NCI-H1092 treated with DMSO at 0.1 percent for 48 hours (cell line): ENCODE measurements at regions not wholly inside any gene's neighbourhood (a gene's known extent, or its start where the extent isn't known, plus 50 kb on each side); places are given as distances from the start of the nearest gene placed in this dataset.

Experiments
- DNase-seq: peaks from one replicate; lab custom pipeline; 2025; lab: John Stamatoyannopoulos, UW

DNA sequence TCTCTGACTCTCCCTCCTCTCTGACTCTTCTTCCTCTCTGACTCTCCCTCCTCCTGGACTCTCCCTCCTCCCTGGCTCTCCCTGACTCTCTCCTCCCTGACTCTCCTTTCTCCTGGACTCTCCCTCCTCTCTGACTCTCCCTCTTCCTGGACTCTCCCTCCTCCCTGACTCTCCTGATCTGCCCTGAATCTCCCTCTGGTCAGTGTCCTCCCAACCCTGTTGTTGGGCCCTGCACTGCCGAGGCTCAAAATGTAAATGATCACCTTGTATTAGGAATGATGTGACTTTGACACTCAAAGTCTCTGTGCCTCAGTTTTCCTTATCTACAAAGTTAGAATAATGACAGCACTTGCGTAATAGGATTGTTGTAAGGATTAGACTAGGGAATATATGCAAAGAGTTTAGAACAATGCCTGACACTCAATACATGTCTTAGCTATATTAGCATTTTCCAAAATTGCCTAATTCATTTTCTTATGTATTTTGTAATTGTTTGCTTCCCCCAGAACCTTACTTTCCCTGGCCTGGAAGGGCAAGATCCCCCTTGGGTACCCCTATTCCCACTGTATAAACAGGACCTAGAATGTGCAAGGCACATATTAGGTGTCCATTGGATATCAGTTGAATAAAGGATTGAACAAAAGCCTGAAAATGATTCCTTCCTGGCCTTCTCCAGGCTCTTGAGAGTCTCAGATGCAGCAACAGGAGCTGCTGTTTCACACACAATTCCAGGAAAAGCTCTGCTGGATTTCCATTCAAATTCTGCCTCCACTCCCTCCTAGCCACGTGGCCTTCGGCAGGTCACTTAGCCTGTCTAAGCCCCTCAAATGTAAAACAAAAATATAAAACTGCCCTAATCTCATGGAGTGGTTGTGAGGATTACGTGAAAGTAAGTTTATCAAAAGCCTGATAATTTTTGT lies 170.1 kb downstream of the INHBB start:
- DNase-seq: no peak

DNA sequence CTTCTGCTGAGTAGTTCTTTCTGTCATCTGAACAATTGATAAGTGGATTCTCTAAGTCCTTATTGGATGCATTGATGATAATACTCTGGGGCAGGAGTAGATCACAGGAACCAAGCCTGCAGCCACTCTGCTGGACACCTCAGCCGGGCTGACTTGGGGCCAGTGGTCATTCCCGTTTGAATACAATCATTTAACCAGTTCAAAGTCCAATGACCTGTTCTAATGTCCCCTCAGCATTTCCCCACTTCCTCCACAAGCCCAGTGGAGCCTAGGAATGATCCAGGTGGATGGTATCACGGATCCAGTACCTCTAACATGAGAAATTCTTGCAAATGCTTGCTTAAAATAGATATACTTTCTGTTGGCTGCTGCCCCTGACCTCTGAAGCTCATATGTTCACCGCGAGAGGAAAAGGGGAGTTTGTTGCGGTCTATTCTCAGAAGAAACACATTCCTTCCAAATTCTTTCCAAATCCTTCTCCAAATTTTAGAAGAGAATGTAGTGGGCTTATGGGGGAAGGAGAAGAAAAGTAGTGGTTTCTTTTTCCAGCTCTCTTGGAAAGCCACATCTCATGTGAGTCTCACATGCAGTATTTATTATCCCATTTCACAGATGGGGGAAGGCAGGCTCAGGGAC lies 170.9 kb downstream of the INHBB start:
- DNase-seq: no peak

DNA sequence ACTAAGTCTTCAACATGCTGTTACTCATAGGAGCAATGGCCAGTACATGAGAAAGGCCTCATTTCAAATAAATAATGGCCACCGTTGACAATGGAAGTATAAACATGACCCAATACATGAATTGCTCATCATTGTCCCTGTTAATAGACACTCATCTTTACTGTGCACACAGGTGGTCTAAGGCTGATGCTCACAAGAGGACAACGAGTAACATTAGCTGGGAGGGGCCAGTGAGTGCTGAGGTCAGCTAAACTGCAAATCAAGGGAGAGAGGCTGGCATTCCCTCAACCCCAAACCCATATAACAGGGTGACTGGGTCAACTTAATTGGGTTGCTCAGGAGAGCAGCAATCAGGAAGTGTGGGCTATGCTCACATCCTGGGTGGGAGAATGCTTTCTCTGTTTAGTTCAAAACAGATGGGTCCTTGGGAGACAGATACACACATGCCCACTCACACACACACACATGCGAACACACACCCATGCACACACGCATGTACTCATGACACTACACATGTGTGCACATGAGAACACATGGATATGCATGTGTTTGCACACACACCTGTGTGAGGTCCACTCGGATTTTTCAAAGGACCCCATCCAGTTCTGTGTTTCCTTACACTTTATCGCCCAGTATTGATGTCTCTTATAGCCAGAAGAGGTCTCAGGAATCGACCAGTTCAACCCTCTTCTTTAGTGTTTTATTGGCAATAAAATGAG lies 172.0 kb downstream of the INHBB start:
- peak; percentile 1 for DNase-seq

DNA sequence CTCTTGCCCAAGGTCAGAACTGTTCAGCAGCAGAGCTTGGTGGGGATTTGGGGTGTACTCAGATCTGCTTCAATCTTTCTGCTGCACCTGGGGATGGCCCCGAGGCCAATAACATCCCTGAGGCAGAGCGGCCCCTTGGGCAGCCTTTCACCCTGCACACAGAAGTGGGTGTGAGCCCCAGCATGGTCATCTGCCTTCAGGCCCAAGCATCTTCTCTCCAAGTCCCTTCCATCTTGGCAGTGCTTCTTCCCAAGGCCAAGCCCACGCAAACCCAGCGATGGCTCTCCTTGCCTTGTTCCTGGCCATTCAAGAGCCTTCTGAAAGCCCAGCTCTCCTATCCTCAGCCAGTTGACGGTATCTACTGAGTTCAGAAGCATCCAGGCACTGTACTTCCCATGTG lies 172.9 kb downstream of the INHBB start:
- DNase-seq: no peak

DNA sequence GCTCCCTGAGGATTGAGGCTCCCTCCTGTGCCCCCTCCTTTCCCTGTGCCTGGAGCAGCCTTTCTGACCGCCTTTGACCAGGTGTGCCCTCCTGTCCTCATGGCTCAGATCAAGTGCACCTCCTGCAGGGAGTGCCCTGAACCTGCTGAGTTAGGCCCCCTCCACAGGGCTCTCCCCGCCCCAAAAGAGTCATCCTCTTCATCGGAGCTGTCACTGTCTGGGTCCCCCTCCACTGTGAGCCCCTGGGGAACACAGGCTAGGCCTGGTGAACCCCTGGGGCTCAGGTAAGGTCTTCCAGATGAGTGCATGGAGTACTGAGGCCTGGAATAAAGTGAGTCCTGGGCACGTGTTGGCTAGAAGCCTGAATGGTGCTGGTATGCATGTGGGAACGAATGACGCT lies 173.5 kb downstream of the INHBB start:
- DNase-seq: no peak

DNA sequence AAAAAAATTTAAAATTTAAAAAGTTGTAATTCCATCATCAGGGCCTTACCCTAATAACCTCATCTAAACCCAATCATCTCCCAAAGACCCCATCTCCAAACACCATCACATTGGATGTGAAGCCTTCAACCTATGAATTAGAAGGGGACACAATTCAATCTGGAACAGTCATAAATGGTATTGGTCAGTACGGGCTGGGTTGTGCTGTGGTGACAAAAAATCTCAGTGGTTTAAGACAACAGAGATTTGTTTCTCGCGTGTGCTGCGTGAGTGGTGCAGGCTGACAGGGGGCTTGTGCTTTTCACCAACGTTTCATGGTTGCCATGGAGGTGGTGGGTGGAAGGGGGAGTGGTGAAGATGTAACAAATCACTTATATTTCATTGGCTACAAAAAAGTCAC lies 174.5 kb downstream of the INHBB start:
- no peak for DNase-seq

DNA sequence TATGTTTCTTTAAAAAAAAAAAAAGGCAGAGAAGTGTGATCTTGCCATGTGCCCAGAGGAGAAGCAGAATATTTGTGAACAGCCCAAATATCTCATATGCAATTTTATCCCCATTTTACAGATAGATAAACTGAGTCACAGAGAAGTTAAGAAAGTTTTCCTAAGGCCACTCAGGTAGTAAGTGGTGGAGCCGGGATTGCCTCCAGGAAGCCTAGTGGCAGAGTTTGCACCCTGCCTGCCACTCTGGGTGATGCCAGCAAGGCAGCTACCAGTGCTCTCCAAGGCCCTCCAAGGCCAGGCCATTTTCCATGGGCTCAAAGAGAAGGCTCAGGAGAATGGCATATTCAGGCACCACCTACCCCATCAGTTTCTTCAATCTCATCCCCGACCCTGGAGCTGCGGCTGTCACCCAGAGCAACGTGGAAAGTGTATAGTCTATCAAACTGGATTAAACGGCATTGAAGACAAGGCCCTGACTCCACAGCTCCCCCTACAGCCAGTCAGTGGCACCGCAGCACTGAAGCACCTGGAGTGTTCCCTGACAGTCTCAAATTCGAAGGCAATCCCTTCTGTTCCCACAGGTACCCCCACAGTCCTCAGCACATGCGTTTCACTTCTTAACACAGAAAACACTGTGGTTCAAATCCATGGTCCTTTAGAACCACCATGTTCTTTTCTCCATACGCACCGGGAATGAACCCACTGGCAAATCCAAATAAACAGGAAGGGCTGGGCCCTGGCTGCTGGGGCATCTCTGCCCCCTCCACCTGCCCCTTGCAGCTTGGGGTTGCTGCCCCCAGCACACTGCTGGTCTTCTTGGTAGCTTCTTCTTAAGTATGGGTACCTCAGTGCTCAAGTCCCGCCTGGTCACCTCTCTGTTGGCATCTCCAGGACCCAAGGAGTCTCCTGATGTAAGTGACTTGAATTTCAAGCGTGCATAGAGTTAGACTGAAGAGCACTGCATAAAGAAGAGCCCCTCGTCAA lies 175.3 kb downstream of the INHBB start:
- peak; percentile 31 for DNase-seq

DNA sequence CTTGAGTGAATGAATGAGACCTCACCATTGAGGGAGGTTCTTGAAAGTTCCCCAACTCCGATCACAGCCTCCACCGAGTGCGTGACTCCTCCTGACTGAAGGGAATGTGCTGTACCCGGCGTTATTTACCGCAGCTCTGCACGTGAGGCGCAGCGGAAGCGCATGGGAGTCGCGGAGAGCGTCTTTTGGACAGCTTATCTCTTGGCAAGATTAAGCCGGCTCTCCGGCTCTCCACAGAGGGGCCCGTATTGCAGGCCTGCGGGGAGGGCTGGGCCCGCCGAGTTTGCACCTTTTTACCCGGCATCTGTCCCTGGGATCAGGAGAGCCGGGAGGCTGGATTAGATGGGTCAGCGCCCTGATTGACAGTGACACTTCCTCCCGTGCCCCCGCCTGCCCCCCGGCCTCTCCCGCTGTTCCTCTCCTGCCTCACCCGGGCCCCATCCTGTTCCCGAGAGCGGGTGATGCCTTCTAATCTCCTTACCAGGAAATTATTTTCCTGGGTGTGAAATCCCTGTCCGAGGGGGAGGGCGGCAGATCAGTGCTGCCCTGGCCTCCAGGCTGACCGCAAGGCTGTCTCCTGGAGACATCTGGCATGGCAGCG lies 176.3 kb downstream of the INHBB start:
- DNase-seq: no peak

DNA sequence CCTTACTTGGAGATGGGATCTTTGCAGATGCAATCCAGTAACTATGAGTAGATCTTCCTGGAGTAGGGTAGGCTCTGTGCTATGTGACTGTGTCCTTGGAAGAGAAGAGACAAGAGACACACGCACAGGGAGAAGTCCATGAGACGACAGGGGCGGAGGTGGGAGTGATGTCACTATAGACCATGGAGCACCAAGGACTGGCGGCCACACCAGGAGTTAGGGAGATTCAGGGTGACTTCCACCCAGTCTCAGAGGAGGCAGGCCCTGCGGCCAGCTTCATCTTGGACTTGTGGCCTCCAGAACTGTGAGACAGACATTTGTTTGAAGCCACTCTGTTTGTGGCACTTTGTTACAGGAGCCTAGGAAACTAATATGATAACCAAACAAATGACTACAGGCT lies 177.8 kb downstream of the INHBB start:
- DNase-seq: no peak

DNA sequence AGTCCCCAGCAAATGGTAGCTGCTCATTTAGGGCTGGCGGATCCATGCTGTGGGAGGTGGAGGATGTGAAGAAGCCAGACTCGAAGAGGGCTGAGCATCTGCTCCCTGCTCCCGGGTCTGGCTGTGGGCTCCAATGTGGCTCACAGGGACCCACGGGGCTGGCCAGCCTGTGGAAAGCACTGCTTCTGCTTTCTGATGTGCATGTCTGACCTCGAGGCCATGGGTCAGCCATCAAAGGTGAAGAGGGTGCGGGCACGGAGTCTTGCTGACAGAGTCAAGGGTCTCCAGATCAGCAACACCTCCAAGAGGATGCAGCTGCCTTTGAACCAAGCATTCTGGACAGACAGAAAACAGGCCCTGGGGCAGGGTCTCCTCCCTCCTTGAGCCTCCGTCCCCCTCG lies 178.2 kb downstream of the INHBB start:
- no peak for DNase-seq

DNA sequence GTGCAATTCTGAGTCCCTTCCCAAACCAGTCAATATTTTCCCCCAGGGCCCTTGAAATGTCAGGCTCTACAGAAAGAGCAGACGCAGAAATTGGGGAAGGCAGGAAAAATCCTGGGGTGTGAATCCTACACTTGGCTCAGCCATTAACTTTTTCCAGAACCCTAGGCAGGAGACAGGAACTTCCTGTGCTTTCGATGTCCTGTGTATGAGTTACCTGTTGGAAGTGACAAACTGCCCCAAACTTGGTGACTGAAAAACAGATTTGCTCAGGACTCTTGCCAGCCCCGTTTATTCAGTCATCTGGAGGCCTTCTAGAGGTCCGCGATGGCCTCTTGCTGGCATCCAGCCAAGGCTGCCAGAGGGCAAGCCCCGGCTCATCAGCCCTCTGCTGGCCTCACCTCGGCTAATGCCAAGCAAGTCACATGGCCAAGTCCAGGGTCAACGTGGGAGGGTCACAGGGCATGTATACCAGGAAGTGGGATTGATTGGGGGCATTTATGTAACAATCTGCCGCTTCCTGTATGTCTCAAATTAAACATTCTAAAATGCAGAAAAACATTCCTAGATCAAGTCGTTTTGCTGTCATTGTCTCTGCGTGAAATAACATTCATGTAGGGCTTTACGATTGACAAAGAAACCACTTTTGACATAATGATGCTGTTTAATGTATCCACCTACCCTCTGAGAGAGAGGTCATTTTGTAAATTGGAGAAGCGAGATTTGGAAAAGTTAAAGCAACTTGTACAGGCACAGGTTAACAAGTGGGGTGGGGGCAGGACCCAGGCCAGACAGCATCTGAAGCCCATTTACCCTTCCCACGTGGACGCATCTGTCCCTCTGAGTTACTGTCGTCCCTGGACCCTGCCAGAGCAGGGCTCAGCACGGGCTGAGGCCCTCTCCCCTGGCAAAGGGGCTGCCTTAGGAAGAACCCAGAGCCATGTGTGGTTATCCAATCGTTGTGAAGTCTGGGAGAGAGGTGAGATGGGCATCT lies 179.4 kb downstream of the INHBB start:
- DNase-seq: no peak

DNA sequence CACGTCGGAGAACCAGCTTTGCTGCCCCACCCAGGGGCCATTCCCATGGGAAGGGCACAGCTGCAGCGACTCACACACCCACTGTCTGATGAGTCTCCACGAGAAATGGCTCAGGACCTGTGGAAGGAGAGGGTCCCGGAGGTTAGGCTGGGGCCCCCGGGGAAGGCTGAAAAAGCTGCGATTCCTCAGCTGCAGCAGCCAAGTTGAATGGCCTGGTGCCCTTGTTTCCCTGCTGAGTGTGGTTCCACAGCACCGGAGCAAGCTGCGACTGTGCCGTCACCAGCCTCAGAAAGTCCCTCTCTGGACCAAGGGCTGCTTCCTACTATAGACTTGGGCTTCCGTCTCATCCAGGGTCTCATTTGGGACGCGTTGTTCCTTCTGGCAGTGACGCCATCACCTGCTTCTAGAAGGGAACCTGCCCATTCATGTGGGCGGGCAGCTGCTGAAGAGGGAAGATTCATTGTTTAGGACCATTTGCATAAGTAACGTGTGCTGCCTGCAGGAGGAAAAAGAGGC lies 180.2 kb downstream of the INHBB start:
- no peak for DNase-seq

DNA sequence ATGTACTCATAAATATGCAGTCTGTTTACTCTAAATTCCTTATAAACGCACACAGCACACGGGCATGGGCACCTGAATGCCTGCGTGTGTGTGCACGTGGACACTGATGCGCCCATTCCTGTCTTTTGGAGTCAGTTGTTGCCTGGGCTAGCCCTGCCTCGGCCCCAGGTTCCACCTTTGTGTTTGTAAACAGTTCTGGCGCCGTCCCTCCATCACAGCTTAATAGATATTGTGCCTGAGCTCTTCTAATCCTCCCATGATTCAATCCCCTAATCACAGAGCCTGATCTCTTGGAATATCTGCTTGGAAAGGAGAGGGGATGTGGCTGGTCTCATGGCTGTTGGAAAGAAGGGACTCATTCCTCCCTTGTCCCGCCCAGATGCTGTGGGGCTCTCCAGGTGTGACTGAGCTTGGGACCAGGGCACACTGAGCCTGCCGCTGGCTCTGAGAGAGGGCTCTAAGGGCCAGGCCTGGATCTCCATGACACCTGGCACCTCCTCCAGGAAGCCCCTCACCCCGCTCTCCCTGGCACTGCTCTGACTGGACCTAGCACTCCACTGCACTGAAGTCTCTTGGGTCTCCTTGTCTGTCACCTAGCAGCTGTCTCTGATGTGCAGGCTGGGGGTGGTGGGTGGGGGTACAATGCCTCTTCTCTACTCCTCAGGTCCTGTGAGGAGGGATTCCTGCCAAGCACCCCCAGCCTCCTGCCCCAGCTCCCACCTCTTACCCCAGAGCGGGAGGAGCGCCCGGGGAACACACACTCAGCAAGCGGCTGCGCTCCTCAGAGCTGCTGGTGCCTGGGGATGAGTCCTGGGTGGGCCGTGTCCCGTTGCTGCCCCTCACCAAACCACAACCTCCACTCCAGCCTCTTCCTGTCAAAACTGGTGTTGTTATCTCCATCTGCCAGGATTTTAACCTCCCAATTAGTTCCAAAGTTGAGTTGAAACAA lies 181.3 kb downstream of the INHBB start:
- no peak for DNase-seq

DNA sequence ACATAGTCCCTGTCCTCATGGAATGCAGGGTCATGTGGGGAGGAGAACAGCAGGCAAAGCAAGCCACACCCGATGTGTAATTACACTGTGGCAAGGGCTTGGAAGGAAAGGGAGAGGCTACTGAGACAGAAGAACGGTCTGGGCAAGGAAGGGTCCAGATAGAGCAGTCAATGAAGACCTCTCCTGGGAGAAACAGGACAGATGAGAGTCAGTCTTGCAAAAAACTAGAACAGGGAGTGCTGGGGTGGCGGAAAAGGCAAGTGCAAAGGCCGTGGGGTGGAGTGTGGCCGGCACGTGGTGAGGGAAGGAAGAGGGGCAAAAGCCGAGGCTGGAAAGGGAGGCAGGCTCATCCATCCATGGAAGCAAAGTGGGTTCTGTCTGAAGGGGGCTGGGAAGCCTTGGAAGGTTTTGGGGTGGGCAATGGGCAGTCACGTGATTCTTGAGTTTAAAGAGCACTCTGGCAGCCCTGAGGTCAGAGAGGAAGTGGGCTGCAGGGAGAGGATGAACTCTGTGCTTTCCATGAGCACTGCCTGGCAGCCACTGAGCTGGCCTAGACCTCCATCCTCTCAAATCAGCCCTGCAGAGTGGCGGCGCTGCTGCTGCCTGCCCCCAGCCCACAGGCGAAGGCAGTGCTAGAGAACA lies 182.2 kb downstream of the INHBB start:
- DNase-seq: no peak

DNA sequence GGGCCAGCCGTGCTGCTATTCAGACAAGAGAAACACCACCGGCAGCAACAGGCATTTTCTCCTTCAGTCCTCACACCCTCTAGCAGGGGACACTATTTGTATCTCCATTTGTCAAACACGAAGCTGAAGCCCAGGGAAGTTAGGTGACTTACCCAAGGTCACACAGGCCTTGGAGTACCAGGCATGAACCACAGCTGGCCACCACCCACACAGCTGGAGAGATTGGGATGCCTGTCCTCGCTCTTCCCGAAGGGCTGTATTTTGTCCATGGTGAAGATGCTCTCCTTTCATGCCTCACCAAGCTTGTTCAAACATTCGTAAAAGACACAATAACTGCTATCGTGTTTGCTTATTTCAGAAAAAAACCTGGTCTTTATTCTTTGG lies 182.7 kb downstream of the INHBB start:
- no peak for DNase-seq

DNA sequence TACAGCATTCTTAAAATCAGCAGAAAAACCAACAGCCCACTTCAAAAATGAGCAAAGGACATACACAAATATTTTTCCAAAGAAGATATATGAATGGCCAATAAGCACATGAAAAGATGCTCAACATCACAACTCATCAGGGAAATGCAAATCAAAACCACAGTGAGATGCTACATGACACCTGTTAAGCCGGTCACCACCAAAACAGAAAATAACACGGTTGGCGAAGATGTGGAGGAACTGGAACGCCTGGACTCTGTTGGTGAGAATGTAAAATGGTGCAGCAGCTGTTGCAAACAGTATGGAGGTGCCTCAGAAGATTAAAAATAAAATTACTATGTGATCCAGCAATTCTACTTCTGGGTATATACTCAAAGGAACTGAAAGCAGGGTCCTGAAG lies 184.8 kb downstream of the INHBB start:
- DNase-seq: no peak

DNA sequence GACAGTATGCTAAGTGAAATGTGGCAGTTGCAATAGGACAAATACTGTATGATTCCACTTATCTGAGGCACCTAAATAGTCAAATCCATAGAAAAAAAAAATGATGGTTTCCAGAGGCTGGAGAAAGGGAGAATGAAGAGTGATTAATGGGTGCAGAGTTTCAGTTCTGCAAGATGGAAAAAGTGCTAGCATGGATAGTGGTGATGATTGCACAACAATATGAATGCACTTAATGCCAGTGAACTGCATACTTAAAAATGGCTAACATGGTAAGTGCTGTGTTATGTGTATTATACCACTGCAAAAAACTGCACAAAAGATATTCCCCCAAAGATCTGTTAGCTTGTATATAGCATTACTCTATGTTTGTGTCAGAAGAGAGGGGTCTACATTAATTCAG lies 185.4 kb downstream of the INHBB start:
- DNase-seq: no peak
